Nucleus accumbens (tissue), 56 donors: ENCODE measurements at regions not wholly inside any gene's neighbourhood (a gene's known extent, or its start where the extent isn't known, plus 50 kb on each side); places are given as distances from the start of the nearest gene placed in this dataset.
"Not testable (repeated sequence)": the region's sequence is repeated elsewhere in the genome, so short reads cannot be mapped to it uniquely, and the experiment has no call there.

Source experiments
- DNase-seq, 56 donors: peaks; one replicate each; lab custom pipeline; 2025; lab: John Stamatoyannopoulos, UW

DNA sequence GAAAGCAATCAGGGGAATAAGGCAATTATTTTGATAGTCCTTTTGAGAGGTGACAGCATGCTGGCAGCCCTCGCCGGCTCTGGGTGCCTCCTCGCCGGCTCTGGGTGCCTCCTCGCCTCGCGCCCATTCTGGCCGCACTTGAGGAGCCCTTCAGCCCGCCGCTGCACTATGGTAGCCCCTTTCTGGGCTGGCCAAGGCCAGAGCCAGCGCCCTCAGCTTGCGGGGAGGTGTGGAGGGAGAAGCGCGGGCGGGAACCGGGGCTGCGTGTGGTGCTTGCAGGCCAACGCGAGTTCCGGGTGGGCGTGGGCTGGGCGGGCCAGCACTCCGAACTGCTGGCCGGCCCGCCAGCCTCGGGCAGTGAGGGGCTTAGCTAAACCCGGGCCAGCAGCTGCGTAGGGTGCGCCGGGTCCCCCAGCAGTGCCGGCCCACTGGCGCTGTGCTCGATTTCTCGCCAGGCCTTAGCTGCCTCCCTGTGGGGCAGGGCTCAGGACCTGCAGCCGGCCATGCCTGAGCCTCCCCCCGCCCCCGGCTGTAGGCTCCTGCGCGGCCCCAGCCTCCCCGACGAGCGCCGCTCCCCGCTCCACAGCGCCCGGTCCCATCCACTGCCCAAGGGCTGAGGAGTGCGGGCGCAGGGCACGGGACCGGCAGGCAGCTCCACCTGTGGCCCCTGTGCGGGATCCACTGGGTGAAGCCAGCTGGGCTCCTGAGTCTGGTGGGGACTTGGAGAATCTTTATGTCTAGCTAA is 193.5 kb downstream of the ADCYAP1 start:
- not testable (repeated sequence) for DNase-seq

- no peak for DNase-seq
These were observed 198.2 kb downstream of the ADCYAP1 start for GRCh38 chr18:1102848-1103247.

DNA sequence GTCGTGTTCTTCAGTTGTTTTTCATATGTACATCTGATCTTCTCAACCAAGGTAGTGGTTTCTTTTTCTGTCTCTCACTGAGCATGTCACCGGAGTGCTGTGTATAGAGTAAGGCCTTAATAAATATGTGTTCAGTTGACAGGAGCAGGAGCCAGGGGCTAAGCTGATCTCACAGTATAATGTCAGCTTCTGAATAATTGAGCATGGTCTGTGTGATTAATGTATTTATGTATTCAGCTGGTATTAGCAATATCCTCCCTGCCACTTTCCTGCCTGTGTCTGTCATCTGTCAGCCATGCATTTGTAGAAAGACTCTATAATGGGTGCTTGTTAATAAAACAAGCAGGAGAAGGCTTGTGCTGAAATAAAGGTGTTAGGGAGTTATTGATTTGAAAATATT is 198.9 kb downstream of the ADCYAP1 start:
- no peak for DNase-seq

DNA sequence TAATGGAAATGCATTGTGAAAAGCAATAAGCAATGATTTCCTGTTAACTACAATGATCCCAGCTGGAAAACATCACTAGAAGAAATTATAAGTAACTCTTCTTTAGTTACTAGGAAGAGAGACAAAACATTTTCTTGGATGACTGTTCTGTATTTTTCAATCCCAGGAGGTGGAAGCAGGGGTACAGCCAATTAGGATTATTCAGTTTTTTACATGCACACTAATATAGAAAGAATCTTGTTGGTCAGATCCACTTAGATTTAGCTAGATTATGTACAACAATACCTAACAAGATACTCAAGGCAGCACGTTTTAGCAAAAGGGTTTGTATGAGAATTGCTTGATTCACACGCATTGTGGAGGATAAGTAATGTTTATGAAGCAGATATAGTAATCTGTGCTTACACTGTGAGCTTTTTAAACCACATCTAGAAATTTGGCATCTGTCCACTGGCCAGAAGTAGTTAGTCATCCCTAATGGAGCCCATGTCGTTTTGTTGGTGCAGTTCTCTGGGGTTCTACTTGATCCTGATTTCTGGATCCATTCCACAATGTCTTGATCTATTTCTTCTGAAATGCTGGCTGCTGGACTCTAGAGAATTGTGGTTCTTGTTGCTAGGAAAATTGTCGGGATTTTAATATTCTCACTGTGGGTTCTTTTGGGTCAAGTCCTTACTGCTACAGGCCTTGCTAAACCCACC is 199.7 kb downstream of the ADCYAP1 start:
- no peak for DNase-seq

- DNase-seq = no peak
These were observed 219.8 kb downstream of the ADCYAP1 start for GRCh38 chr18:1124495-1124894.

GRCh38 chr18:1133541-1133940 is 228.9 kb downstream of the ADCYAP1 start:
- no peak for DNase-seq

DNA sequence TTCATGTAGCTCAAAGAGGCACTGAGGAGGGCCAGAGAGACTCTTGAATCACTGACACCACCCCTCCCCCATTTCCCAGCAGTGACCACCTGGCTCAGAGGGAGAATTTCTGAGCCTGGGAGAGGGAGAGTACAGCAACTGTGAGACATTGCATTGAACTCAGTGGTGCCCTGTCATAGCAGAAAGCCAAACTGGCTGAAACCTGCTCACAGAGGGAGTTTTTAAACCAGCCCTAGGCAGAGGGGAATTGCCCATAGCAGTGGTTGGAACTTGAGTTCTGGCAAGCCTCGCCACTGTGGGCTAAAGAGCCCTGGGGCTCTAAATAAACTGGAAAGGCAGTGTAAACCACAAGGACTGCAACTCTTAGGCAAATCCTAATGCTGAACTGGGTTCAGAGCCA is 243.1 kb downstream of the ADCYAP1 start:
- no peak for DNase-seq

GRCh38 chr18:1149709-1150108 is 245.0 kb downstream of the ADCYAP1 start:
- DNase-seq = no peak

GRCh38 chr18:1150344-1150743 is 245.7 kb downstream of the ADCYAP1 start:
- DNase-seq = no peak

- DNase-seq = not testable (repeated sequence)
These were observed 248.3 kb downstream of the ADCYAP1 start for GRCh38 chr18:1152958-1153357.

DNA sequence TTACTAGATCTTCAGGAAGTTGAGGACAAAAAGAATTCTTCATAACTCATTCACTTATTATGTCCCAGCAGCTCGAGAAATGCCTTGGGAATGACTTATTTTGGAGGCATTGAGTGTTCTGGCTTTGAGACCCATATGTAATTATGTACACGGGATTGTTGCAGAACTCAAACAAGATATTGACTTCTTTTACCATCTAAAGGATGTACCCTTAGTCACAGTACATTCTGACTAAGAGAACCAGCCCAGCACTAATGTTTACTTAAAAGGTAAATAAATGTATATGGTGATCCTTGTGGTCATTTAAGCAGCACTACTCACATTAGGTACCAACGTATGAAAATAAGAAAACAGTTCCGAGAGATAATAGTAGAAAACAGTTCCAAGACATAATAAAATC is 268.9 kb downstream of the ADCYAP1 start:
- no peak for DNase-seq

DNA sequence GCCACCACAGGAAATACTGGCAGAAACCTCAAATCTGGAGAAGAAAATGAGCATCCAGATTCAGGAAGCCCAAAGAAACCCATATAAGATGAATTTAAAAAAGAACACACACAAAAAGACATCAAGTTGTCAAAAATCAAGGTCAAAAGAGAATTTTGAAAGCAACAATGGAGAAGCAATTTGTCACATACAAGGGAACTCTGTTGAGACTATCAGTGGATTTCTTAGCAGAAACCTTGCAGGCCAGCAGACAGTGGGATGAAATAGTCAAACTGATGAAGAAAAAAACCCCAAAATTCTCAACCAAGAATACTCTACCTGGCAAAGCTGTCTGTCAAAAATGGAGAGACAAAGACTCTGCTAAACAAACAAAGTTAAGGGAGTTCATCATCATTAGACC is 272.6 kb downstream of the ADCYAP1 start:
- no peak for DNase-seq

- no peak for DNase-seq
These were observed 286.7 kb downstream of the ADCYAP1 start for GRCh38 chr18:1191341-1191740.

GRCh38 chr18:1213126-1213525 is 308.5 kb downstream of the ADCYAP1 start:
- no peak for DNase-seq

DNA sequence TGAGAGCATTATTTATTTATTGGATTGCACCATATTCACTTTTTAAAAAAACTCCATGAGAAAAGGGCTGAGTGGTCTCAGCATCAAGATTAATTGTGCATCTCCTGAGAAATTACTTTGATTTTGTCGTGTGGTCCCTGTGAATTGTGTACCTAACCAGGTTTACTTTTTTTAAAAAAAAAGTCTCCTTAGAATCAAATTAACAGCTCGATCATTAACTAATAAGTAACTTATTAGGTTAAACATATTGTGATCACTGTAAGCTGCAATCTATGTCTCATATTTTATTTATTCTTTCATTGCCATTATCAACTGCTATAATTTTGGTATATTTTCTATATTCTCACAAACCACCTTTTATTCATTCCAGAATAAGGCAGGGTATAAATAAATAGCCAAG is 318.2 kb downstream of the ADCYAP1 start:
- no peak for DNase-seq

DNA sequence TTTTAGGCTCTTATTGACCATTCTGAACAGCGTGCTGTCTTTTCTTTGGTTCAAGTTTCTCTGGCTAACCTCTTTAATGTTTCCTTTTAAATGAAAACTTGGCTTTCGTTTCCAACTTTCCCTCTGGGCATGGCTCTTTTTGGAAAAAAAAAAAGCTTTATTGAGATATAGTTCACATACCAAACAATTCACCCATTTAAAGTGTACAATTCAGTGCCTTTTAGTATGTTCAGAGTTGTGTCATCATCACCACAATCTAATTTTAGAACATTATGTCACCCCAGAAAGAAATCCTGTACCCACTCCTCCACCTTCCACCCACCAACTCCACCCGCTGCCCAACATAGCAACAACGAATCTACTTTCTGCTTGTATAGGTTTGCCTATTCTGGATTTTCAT is 322.4 kb downstream of the ADCYAP1 start:
- no peak for DNase-seq

- no peak for DNase-seq
These were observed 325.0 kb downstream of the ADCYAP1 start for GRCh38 chr18:1229634-1230033.

DNA sequence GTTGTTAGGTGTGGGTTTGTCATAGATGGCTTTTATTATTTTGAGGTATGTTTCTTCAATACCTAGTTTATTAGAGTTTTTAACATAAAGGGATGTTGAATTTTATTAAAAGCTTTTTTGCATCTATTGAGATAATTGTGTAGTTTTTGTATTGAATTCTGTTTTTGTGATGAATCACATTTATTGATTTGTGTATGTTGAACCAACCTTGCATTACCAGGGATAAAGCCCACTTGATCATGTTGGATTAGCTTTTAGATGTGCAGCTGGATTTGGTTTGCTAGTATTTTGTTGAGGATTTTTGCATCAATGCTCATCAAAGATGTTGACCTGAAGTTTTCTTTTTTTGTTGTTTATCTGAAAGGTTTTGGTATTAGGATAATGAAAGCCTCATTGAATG is 328.2 kb downstream of the ADCYAP1 start:
- DNase-seq = no peak

DNA sequence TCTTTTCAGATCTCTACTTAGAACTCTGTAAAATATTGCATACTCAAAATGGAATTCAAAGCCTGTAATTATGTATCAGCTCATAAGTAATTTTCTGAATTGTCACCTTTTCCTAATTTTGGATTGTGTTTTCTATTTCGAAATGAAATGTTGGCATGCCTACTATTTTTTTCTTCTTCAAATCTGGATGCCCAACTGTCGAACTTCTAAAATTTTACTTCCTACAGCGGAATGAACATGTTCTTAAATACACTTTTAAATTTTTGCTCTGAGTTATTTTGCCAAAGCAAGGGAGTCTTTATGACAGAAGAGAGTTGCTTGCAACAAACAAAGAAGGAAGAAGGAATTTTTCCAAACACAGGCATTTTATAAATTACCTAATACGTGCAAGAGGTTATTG is 336.0 kb downstream of the ADCYAP1 start:
- no peak for DNase-seq

GRCh38 chr18:1244397-1245122 is 339.9 kb downstream of the ADCYAP1 start:
- no peak for DNase-seq

DNA sequence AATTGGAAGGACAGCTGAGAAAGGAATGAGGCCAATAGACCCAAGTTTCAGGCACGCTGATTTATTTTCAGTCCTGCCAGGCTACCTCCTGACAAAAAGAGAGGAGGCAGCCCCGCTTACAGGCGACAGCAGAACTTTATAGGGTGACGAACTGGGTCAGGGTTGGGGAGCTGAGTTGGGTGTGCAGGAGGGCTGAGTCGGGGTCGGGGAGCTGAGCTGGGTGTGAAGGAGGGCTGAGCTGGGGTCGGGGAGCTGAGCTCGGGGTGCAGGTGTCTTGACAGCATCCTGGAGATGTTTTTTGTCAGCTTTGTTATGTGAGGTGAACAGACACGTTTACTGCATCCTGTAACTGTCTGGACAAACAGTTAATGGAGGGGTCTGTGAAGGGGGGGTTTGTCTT is 342.2 kb downstream of the ADCYAP1 start:
- DNase-seq = no peak

DNA sequence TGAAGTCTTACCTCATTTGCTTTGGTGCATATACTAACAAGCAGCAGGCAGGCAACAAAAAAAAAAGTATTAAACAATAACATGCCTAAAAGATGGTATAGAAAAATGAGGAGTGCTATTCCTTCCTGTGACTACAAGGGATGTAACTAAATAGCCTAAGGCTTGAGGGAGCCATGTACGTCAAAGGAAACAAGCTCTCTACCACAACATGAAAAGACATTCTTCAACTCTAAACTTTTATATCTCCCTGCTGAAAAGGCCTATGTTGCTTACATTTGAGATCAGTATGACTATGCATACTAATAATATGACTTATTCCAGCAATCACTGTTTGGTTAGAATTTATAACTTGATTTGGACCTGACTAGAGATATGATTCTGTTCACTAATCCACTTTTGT is 347.9 kb downstream of the ADCYAP1 start:
- DNase-seq = no peak
